ENCODE measurements at regions not wholly inside any gene's neighbourhood (a gene's known extent, or its start where the extent isn't known, plus 50 kb on each side); places are given as distances from the start of the nearest gene placed in this dataset.

DNA sequence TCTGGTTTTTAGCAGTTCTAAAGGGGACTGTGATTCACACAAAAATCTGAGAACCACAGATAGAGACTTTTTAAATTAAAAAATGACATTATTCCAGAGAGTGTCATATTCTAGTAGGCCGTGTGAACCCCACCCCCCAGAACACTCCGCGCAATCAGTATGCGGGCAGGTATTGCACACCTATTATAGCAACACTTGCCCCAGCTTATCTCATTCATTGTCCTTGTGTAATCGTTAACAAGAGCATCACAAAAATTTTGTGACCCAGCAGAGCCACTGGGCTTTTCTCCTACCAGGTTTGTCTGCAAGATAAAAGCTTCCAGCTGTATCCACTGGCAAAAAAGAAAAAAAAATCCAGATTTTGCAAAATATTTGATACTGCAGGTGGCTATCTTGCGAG lies 394.1 kb upstream of the SMIM31 start:
- no peak for DNase-seq (ENCODE audit: low read depth)
- TF ChIP-seq, protein P1, sequence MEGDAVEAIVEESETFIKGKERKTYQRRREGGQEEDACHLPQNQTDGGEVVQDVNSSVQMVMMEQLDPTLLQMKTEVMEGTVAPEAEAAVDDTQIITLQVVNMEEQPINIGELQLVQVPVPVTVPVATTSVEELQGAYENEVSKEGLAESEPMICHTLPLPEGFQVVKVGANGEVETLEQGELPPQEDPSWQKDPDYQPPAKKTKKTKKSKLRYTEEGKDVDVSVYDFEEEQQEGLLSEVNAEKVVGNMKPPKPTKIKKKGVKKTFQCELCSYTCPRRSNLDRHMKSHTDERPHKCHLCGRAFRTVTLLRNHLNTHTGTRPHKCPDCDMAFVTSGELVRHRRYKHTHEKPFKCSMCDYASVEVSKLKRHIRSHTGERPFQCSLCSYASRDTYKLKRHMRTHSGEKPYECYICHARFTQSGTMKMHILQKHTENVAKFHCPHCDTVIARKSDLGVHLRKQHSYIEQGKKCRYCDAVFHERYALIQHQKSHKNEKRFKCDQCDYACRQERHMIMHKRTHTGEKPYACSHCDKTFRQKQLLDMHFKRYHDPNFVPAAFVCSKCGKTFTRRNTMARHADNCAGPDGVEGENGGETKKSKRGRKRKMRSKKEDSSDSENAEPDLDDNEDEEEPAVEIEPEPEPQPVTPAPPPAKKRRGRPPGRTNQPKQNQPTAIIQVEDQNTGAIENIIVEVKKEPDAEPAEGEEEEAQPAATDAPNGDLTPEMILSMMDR (IDR thresholded peaks at IDR 0.05; ENCODE audit: low read depth, low read length, missing control alignments), result no peak

DNA sequence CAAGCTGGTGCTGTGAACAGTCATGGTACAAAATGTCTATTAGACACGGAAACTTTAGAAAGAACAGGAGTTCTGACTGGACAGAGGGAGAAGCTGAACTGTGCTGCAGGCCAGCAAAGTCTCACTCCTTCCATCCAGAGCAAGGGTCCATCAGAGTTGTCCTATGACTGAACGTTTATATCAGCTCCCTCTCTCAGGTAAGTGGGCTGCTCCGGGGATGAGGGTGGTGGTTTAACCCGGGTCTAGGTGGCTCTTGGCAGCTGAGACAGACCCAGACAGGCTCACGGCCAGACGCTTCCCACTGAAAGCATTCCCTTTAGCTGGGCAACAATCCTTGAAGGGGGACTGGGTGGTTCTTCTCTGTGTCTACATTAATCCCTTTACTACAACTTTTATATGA lies 385.0 kb upstream of the SMIM31 start:
- no peak for DNase-seq (ENCODE audit: low read depth)
- H3K4me3 ChIP-seq (ENCODE audit: low read depth, low read length), result no peak overlapping the region
- TF ChIP-seq, protein P1 (IDR thresholded peaks at IDR 0.05; ENCODE audit: low read depth, low read length, missing control alignments), result no peak

More for the DNA sequence above, 394.1 kb upstream of the SMIM31 start:
- no peak overlapping the region for H3K4me3 ChIP-seq (ENCODE audit: low read depth, low read length)

DNA sequence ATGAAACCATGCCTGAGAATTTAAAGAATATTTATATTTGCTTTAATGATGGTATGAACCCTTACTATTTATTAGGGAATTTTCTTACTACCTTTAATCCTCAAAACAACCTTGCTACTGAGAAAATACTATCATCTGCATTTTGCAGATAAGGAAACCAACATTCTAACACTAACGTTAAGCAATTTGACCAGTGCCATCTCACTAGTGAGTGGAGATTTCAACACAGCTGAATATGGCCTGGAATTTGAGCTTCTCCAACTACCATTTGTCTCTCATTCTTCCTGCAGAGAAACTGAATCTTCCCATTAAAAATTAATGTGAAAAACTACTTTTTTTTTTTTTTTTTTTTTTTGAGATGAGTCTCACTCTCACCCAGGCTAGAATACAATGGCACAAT lies 380.9 kb upstream of the SMIM31 start:
- no peak overlapping the region for H3K4me3 ChIP-seq (ENCODE audit: low read depth, low read length)
- TF ChIP-seq, protein P1 (IDR thresholded peaks at IDR 0.05; ENCODE audit: low read depth, low read length, missing control alignments), result no peak
- no peak for DNase-seq (ENCODE audit: low read depth)

DNA sequence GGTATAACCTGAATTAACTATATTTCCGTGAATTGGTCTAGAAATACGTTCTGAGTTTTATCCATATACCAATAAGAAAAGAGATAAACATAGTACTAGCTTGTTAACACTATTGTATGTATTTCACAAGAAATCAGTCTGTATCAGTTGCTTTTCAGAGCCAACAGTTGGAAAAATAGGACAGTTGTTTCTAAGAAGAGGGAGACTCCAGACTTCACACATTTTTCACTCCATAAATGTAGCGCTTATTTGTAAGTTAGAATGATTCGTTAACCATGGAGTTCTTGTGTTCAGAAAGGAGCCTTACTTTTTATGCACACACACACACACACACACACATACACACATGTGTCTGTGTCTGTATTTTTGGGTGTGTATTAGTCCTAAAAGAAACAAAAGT lies 376.7 kb upstream of the SMIM31 start:
- no peak for DNase-seq (ENCODE audit: low read depth)
- TF ChIP-seq, protein P1 (IDR thresholded peaks at IDR 0.05; ENCODE audit: low read depth, low read length, missing control alignments), result no peak
- no peak overlapping the region for H3K4me3 ChIP-seq (ENCODE audit: low read depth, low read length)

DNA sequence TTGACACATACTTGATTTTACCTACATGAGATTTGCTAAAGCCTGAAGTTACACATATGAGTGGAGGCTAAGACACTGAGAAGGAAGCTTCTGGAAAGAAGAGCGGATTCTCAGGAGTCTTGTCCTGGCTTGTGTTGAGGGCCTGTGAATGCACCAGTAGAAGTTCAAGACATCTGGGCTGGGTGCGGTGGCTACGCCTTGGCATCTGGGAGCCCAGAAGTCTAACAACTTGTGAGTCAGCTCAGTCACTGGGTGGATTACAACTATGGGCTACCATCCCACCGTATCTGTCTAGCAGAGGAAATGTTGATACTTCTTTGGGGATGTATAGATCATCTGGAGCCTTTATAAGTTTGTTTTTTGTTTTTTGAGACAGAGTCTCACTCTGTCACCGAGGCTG lies 375.6 kb upstream of the SMIM31 start:
- TF ChIP-seq, protein P1 (IDR thresholded peaks at IDR 0.05; ENCODE audit: low read depth, low read length, missing control alignments), result no peak
- no peak for DNase-seq (ENCODE audit: low read depth)
- H3K4me3 ChIP-seq (ENCODE audit: low read depth, low read length), result no peak overlapping the region

DNA sequence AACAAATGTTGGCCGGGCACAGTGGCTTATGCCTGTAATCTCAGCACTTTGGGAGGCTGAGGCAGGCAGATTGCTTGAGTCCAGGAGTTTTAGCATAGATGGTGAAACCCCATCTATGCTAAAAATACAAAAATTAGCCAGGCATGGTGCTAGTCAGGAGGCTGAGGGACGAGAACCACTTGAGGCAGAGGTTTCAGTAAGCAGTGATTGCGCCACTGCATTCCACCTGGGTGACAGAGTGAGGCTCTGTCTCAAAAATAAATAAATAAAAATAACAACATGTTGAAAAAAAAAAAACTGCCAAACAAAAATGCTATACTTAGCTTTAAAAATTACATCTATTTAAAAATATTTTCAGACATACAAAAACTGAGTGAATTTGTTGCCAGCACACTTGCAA lies 374.2 kb upstream of the SMIM31 start:
- TF ChIP-seq, protein P1 (IDR thresholded peaks at IDR 0.05; ENCODE audit: low read depth, low read length, missing control alignments), result no peak
- DNase-seq (ENCODE audit: low read depth), result no peak
- H3K4me3 ChIP-seq (ENCODE audit: low read depth, low read length), result no peak overlapping the region

DNA sequence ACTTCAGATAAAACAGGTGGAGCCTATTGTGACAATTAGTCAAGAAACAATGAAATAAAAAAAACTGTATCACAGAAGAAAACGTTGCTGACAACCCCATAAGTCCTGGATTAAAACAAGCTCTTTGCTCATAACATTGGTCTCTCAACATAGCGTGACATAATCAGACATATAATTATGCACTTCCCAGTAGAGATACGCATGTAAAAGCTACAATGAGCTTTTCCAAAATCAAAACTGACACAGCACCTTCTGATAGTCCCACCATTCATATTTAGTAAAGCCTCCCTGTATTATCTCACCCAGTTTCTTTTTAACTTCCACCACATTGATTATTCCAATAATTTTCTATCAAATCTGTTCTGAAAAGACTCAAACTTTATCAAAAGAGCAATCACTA lies 372.1 kb upstream of the SMIM31 start:
- DNase-seq (ENCODE audit: low read depth), result no peak
- no peak overlapping the region for H3K4me3 ChIP-seq (ENCODE audit: low read depth, low read length)
- TF ChIP-seq, protein P1 (IDR thresholded peaks at IDR 0.05; ENCODE audit: low read depth, low read length, missing control alignments), result no peak
